ENCODE measurements at regions not wholly inside any gene's neighbourhood (a gene's known extent, or its start where the extent isn't known, plus 50 kb on each side); places are given as distances from the start of the nearest gene placed in this dataset.
"Not testable (repeated sequence)": the region's sequence is repeated elsewhere in the genome, so short reads cannot be mapped to it uniquely, and the experiment has no call there.

DNA sequence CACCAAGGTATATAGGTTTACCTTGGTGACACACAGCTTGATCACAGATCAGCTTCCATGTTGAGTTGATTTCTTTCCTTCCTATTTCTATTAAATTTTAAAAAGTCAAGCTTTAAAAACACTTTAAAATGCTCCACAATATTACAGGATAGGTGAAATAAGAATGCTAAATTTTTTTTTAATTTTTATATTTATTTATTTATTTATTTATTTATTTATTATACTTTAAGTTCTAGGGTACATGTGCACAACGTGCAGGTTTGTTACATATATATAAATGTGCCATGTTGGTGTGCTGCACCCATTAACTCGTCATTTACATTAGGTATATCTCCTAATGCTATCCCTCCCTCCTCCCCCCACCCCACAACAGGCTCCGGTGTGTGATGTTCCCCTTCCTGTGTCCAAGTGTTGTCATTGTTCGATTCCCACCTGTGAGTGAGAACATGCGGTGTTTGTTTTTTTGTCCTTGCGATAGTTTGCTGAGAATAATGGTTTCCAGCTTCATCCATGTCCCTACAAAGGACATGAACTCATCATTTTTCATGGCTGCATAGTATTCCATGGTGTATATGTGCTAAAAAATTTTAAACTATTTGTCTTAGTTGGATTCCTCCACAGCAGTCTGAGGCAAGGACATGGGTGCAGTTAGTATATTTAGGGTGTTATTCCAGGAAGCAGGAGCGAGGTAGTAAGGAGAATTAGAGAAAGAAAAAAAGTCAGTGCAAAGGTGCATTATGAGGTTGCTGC, 99.8 kb upstream of the C1GALT1C1 start:
- H3K36me3 ChIP-seq (ENCODE audit: control insufficient read depth in 2 of 2, insufficient read depth in 1 of 2, low read length in 2 of 2); H3K4me3 ChIP-seq (ENCODE audit: low read depth, low read length); H3K9me3 ChIP-seq (ENCODE audit: control insufficient read depth, insufficient read depth, low read depth, low read length); H3K4me1 ChIP-seq (ENCODE audit: control insufficient read depth, insufficient read depth, low read length); H3K27ac ChIP-seq (ENCODE audit: extremely low read depth, low read depth, low read length); POLR2A ChIA-PET: not testable (repeated sequence)
- TF ChIP-seq ZBTB8A (tag by site-specific recombination; IDR thresholded peaks at IDR 0.05) (0 out of 2 replicates have a peak, but pooled peaks have one; percentile 24), ZNF394 (tag by site-specific recombination; IDR thresholded peaks at IDR 0.05; ENCODE audit: borderline replicate concordance) (peak; percentile 61; the same call in 1 of the 2 replicates), ZNF426 (tag by site-specific recombination; IDR thresholded peaks at IDR 0.05) (peak; percentile 54), ZNF555 (tag by site-specific recombination; conservative IDR thresholded peaks at IDR 0.05) (peak; percentile 24), ZNF146 (tag by site-specific recombination; IDR thresholded peaks at IDR 0.05) (peak; percentile 95)
- TF ChIP-seq, protein P1, sequence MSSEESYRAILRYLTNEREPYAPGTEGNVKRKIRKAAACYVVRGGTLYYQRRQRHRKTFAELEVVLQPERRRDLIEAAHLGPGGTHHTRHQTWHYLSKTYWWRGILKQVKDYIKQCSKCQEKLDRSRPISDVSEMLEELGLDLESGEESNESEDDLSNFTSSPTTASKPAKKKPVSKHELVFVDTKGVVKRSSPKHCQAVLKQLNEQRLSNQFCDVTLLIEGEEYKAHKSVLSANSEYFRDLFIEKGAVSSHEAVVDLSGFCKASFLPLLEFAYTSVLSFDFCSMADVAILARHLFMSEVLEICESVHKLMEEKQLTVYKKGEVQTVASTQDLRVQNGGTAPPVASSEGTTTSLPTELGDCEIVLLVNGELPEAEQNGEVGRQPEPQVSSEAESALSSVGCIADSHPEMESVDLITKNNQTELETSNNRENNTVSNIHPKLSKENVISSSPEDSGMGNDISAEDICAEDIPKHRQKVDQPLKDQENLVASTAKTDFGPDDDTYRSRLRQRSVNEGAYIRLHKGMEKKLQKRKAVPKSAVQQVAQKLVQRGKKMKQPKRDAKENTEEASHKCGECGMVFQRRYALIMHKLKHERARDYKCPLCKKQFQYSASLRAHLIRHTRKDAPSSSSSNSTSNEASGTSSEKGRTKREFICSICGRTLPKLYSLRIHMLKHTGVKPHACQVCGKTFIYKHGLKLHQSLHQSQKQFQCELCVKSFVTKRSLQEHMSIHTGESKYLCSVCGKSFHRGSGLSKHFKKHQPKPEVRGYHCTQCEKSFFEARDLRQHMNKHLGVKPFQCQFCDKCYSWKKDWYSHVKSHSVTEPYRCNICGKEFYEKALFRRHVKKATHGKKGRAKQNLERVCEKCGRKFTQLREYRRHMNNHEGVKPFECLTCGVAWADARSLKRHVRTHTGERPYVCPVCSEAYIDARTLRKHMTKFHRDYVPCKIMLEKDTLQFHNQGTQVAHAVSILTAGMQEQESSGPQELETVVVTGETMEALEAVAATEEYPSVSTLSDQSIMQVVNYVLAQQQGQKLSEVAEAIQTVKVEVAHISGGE (tag by site-specific recombination; conservative IDR thresholded peaks at IDR 0.05; ENCODE audit: low read depth) = 0 out of 2 replicates have a peak, but pooled peaks have one; percentile 29
- CTCF ChIA-PET = interaction anchor here (1.0 kb wide), 1 partner anchor 40 kb away, joined by 3 read pairs; no protein-coding TSS in a partner anchor

DNA sequence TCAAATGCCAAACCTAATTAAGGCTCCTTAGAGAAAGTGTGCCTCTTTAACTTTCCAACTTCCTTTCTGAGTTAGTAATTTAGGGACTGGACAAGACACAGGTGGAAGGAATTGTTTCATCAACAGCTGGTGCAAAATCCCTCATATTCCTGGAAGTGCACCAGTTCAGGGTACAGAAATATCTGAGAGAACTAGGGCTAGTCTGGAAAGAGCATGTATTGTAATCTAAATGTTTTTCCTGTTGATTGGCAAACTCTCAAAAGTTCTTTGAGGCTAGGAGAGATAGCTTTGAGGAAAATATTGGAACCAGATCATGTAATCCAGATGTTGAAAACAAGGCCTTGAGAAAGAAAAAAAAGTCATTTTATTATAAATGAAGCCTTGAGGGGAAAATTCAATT, 98.1 kb upstream of the C1GALT1C1 start:
- ChIA-PET CTCF (no interaction called here), POLR2A (no interaction called here)
- Histone ChIP-seq H3K4me3 (ENCODE audit: low read depth, low read length) (no peak overlapping the region), H3K27ac (ENCODE audit: extremely low read depth, low read depth, low read length) (no peak overlapping the region), H3K36me3 (ENCODE audit: control insufficient read depth in 2 of 2, insufficient read depth in 1 of 2, low read length in 2 of 2) (no peaks in the 10 kb centered on the region), H3K9me3 (ENCODE audit: control insufficient read depth, insufficient read depth, low read depth, low read length) (no peaks in the 10 kb centered on the region; the same call in 1 of the 2 replicates), H3K4me1 (ENCODE audit: control insufficient read depth, insufficient read depth, low read length) (no peaks in the 10 kb centered on the region)
- TF ChIP-seq, protein P2, sequence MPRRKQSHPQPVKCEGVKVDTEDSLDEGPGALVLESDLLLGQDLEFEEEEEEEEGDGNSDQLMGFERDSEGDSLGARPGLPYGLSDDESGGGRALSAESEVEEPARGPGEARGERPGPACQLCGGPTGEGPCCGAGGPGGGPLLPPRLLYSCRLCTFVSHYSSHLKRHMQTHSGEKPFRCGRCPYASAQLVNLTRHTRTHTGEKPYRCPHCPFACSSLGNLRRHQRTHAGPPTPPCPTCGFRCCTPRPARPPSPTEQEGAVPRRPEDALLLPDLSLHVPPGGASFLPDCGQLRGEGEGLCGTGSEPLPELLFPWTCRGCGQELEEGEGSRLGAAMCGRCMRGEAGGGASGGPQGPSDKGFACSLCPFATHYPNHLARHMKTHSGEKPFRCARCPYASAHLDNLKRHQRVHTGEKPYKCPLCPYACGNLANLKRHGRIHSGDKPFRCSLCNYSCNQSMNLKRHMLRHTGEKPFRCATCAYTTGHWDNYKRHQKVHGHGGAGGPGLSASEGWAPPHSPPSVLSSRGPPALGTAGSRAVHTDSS (tag by site-specific recombination; IDR thresholded peaks at IDR 0.05) = no peak
- no peak for TF ChIP-seq OSR2 (tag by site-specific recombination; IDR thresholded peaks at IDR 0.05)
- TF ChIP-seq ZNF777 (tag by site-specific recombination; IDR thresholded peaks at IDR 0.05; ENCODE audit: borderline replicate concordance) = no peak
- no peak for TF ChIP-seq ZNF654 (tag by site-specific recombination; IDR thresholded peaks at IDR 0.05; ENCODE audit: low read depth)
- no peak for TF ChIP-seq YY1 (tag by site-specific recombination; IDR thresholded peaks at IDR 0.05)
- TF ChIP-seq ZFP37 (tag by site-specific recombination; IDR thresholded peaks at IDR 0.05) = no peak
- TF ChIP-seq, protein P3, sequence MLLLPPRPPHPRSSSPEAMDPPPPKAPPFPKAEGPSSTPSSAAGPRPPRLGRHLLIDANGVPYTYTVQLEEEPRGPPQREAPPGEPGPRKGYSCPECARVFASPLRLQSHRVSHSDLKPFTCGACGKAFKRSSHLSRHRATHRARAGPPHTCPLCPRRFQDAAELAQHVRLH (tag by site-specific recombination; IDR thresholded peaks at IDR 0.05) = no peak
- no peak for TF ChIP-seq SP7 (tag by site-specific recombination; IDR thresholded peaks at IDR 0.05)
- TF ChIP-seq ZNF501 (tag by site-specific recombination; IDR thresholded peaks at IDR 0.05) = no peak
- no peak for TF ChIP-seq WT1 (tag by site-specific recombination; IDR thresholded peaks at IDR 0.05)
- no peak for TF ChIP-seq BCL11B (tag by site-specific recombination; IDR thresholded peaks at IDR 0.05; ENCODE audit: low read depth)

Data from HEK293 (cell line).